Glutamatergic neuron (in vitro differentiated cells): ENCODE measurements at regions not wholly inside any gene's neighbourhood (a gene's known extent, or its start where the extent isn't known, plus 50 kb on each side); places are given as distances from the start of the nearest gene placed in this dataset.

Source experiments
- DNase-seq: peaks from one replicate; pipeline ENCODE4 v3.0.0; 2022
- H3K27ac Mint-ChIP-seq: one replicate; pipeline ENCODE4 v1.8.0; 2020; ENCODE audit warnings: mild to moderate bottlenecking, mixed read lengths, inconsistent platforms; ENCODE audit not compliant: unreplicated experiment
- H3K27me3 Mint-ChIP-seq: one replicate; pipeline ENCODE4 v1.8.0; 2020; ENCODE audit warnings: mild to moderate bottlenecking, moderate library complexity, mixed read lengths, inconsistent platforms; ENCODE audit not compliant: unreplicated experiment
- H3K36me3 Mint-ChIP-seq: one replicate; pipeline ENCODE4 v1.8.0; 2020; ENCODE audit warnings: mild to moderate bottlenecking, mixed read lengths, inconsistent platforms; ENCODE audit not compliant: unreplicated experiment
- H3K4me1 Mint-ChIP-seq: one replicate; pipeline ENCODE4 v1.8.0; 2020; ENCODE audit warnings: mild to moderate bottlenecking, low read depth, mixed read lengths, inconsistent platforms; ENCODE audit not compliant: unreplicated experiment
- H3K4me3 Mint-ChIP-seq: one replicate; pipeline ENCODE4 v1.8.0; 2020; ENCODE audit warnings: mild to moderate bottlenecking, mixed read lengths, inconsistent platforms; ENCODE audit not compliant: unreplicated experiment
- H3K9me3 Mint-ChIP-seq: one replicate; pipeline ENCODE4 v1.8.0; 2020; ENCODE audit warnings: mild to moderate bottlenecking, moderate library complexity, mixed read lengths, inconsistent platforms; ENCODE audit not compliant: unreplicated experiment
- CTCF ChIP-seq: fragments of 200-600 bp; sonication (generic); IDR thresholded peaks from one replicate; pipeline ENCODE4 v1.5.0; 2021; ENCODE audit not compliant: partially characterized antibody, unreplicated experiment

GRCh38 chr4:45004847-45005565 is 278.6 kb upstream of the GNPDA2 start:
- Mint-ChIP-seq H3K27ac (no peak overlapping the region), H3K9me3 (no peaks in the 10 kb centered on the region), H3K4me1 (no peaks in the 10 kb centered on the region), H3K4me3 (no peak overlapping the region), H3K27me3 (no peaks in the 10 kb centered on the region), H3K36me3 (no peaks in the 10 kb centered on the region)
- no peak for DNase-seq
- TF ChIP-seq CTCF = no peak

GRCh38 chr4:45004326-45004725 is 278.0 kb upstream of the GNPDA2 start:
- no peaks in the 10 kb centered on the region for H3K36me3 Mint-ChIP-seq
- H3K4me3 Mint-ChIP-seq = no peak overlapping the region
- H3K9me3 Mint-ChIP-seq = no peaks in the 10 kb centered on the region
- no peak for DNase-seq
- H3K27ac Mint-ChIP-seq = no peak overlapping the region
- H3K4me1 Mint-ChIP-seq = no peaks in the 10 kb centered on the region
- H3K27me3 Mint-ChIP-seq = no peaks in the 10 kb centered on the region
- no peak for TF ChIP-seq CTCF

GRCh38 chr4:44996276-44996845 is 270.0 kb upstream of the GNPDA2 start:
- H3K9me3 Mint-ChIP-seq = peaks cover 4% of the 10 kb centered on the region
- no peak for TF ChIP-seq CTCF

GRCh38 chr4:44988011-44988410 is 261.7 kb upstream of the GNPDA2 start:
- H3K4me1 Mint-ChIP-seq = no peaks in the 10 kb centered on the region
- no peak for DNase-seq
- no peak overlapping the region for H3K27ac Mint-ChIP-seq
- no peak for TF ChIP-seq CTCF
- H3K4me3 Mint-ChIP-seq = no peak overlapping the region
- H3K9me3 Mint-ChIP-seq = peaks cover 8% of the 10 kb centered on the region
- no peaks in the 10 kb centered on the region for H3K36me3 Mint-ChIP-seq
- no peaks in the 10 kb centered on the region for H3K27me3 Mint-ChIP-seq

More at GRCh38 chr4:44996276-44996845, 270.0 kb upstream of the GNPDA2 start:
- H3K27me3 Mint-ChIP-seq = peaks cover 1% of the 10 kb centered on the region
- H3K36me3 Mint-ChIP-seq = no peaks in the 10 kb centered on the region
- no peak for DNase-seq
- no peaks in the 10 kb centered on the region for H3K4me1 Mint-ChIP-seq
- H3K4me3 Mint-ChIP-seq = no peak overlapping the region
- no peak overlapping the region for H3K27ac Mint-ChIP-seq

- H3K27me3 Mint-ChIP-seq = no peaks in the 10 kb centered on the region
- H3K27ac Mint-ChIP-seq = no peak overlapping the region
- TF ChIP-seq CTCF = no peak
- H3K4me3 Mint-ChIP-seq = no peak overlapping the region
- H3K4me1 Mint-ChIP-seq = no peaks in the 10 kb centered on the region
- no peaks in the 10 kb centered on the region for H3K36me3 Mint-ChIP-seq
- no peak for DNase-seq
- H3K9me3 Mint-ChIP-seq = peaks cover 8% of the 10 kb centered on the region
These were observed 259.6 kb upstream of the GNPDA2 start for GRCh38 chr4:44985938-44986337.
